ENCODE measurements at regions not wholly inside any gene's neighbourhood (a gene's known extent, or its start where the extent isn't known, plus 50 kb on each side); places are given as distances from the start of the nearest gene placed in this dataset.

DNA sequence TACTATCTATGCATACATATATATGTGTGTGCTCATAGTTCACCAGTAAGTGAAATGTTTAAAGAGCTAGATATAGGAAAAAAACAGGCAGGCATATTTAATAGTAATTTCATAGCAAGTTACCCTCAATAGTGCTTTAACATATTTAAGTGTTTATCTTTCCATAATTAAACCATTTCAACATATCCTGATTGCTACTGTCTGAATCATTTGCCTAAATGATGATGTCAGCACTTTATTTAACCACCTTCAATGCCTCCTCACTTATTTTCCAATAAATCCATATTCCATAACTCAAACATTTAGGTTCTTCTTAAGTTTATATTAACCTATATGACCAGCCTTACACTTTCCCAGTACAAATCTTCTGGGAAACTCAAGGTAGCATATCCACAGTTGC lies 601.1 kb downstream of the ARL4A start:
- H3K4me3 ChIP-seq (ENCODE audit: low read length): no peak overlapping the region
- H2AFZ ChIP-seq (ENCODE audit: low read depth, low read length): no peak overlapping the region
- TF ChIP-seq EZH2phosphoT487 (IDR thresholded peaks at IDR 0.05; ENCODE audit: low read depth) (no peak), CTCF (IDR thresholded peaks at IDR 0.05; ENCODE audit: low read depth, low read length) (no peak)
- H3K4me2 ChIP-seq (ENCODE audit: low read length): no peak overlapping the region
- H3K27me3 ChIP-seq (ENCODE audit: low read depth, low read length): no peaks in the 10 kb centered on the region
- no peaks in the 10 kb centered on the region for H3K79me2 ChIP-seq (ENCODE audit: low read length)
- H3K9me3 ChIP-seq (ENCODE audit: insufficient read depth, low read length): no peaks in the 10 kb centered on the region
- no peaks in the 10 kb centered on the region for H3K36me3 ChIP-seq (replicated peaks; ENCODE audit: low read depth, low read length)
- H3K4me1 ChIP-seq (ENCODE audit: low read length): no peaks in the 10 kb centered on the region
- no peak overlapping the region for H3K27ac ChIP-seq (ENCODE audit: low read length)
- H3K9ac ChIP-seq (ENCODE audit: low read length): no peak overlapping the region
- no peaks in the 10 kb centered on the region for H4K20me1 ChIP-seq (ENCODE audit: insufficient read depth, low read length)

- Histone ChIP-seq H3K27me3 (ENCODE audit: low read depth, low read length) (no peaks in the 10 kb centered on the region), H4K20me1 (ENCODE audit: insufficient read depth, low read length) (no peaks in the 10 kb centered on the region), H2AFZ (ENCODE audit: low read depth, low read length) (no peak overlapping the region), H3K27ac (ENCODE audit: low read length) (no peak overlapping the region), H3K9me3 (ENCODE audit: insufficient read depth, low read length) (no peaks in the 10 kb centered on the region), H3K4me2 (ENCODE audit: low read length) (no peak overlapping the region), H3K9ac (ENCODE audit: low read length) (no peak overlapping the region), H3K36me3 (replicated peaks; ENCODE audit: low read depth, low read length) (no peaks in the 10 kb centered on the region), H3K4me3 (ENCODE audit: low read length) (no peak overlapping the region), H3K79me2 (ENCODE audit: low read length) (no peaks in the 10 kb centered on the region), H3K4me1 (ENCODE audit: low read length) (no peaks in the 10 kb centered on the region)
- no peak for TF ChIP-seq EZH2phosphoT487 (IDR thresholded peaks at IDR 0.05; ENCODE audit: low read depth)
- no peak for TF ChIP-seq CTCF (IDR thresholded peaks at IDR 0.05; ENCODE audit: low read depth, low read length)
These were observed 603.5 kb downstream of the ARL4A start for GRCh38 chr7:13290975-13291374.

DNA sequence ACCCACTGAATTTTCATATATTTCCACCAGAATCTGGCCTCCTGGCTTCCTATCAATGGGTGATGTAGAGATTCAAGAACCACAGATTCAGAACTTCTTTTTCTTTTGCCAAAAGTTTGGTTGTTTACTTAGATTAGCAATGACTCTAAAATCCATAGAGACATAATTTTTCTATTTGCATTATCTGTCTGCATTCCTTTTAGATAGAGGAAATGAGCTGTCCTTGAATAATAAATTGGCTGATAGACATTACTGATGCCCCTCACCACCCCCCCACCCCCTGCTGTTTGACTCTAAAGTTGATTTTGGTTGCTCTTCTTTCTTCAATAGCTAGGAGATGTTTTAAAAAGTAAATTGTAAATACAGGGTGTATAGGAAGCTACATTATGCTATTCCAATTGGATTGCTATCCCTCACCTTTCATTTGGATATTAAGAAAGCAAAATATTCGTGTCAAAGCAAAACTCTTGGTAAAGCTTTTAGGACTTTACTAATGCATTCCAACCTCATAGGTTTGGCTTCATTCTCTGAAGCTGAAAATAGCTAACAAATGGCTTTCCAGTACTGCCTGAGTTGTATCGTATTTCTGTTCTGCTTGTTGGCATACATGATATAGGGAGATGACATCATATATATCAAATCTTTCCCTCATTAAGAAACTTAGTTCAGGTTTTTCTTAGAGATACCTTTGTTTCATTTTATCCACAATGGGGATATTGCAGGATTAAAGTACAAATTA lies 606.0 kb downstream of the ARL4A start:
- Histone ChIP-seq H3K79me2 (ENCODE audit: low read length) (no peaks in the 10 kb centered on the region), H3K27ac (ENCODE audit: low read length) (no peak overlapping the region), H3K27me3 (ENCODE audit: low read depth, low read length) (no peaks in the 10 kb centered on the region), H3K9me3 (ENCODE audit: insufficient read depth, low read length) (no peaks in the 10 kb centered on the region), H2AFZ (ENCODE audit: low read depth, low read length) (no peak overlapping the region), H3K9ac (ENCODE audit: low read length) (no peak overlapping the region), H4K20me1 (ENCODE audit: insufficient read depth, low read length) (no peaks in the 10 kb centered on the region), H3K4me3 (ENCODE audit: low read length) (no peak overlapping the region), H3K36me3 (replicated peaks; ENCODE audit: low read depth, low read length) (no peaks in the 10 kb centered on the region), H3K4me2 (ENCODE audit: low read length) (no peak overlapping the region), H3K4me1 (ENCODE audit: low read length) (no peaks in the 10 kb centered on the region)
- TF ChIP-seq CTCF (IDR thresholded peaks at IDR 0.05; ENCODE audit: low read depth, low read length): no peak
- no peak for TF ChIP-seq EZH2phosphoT487 (IDR thresholded peaks at IDR 0.05; ENCODE audit: low read depth)

- Histone ChIP-seq H3K27me3 (ENCODE audit: low read depth, low read length) (no peaks in the 10 kb centered on the region), H3K27ac (ENCODE audit: low read length) (no peak overlapping the region)
These were observed 619.6 kb downstream of the ARL4A start for GRCh38 chr7:13307040-13307439.

More at GRCh38 chr7:13307040-13307439, 619.6 kb downstream of the ARL4A start:
- no peaks in the 10 kb centered on the region for H3K4me1 ChIP-seq (ENCODE audit: low read length)
- H3K79me2 ChIP-seq (ENCODE audit: low read length): no peaks in the 10 kb centered on the region
- H3K36me3 ChIP-seq (replicated peaks; ENCODE audit: low read depth, low read length): no peaks in the 10 kb centered on the region
- H3K9me3 ChIP-seq (ENCODE audit: insufficient read depth, low read length): no peaks in the 10 kb centered on the region
- no peak for TF ChIP-seq CTCF (IDR thresholded peaks at IDR 0.05; ENCODE audit: low read depth, low read length)
- no peak for TF ChIP-seq EZH2phosphoT487 (IDR thresholded peaks at IDR 0.05; ENCODE audit: low read depth)
- no peak overlapping the region for H3K4me2 ChIP-seq (ENCODE audit: low read length)
- no peak overlapping the region for H3K4me3 ChIP-seq (ENCODE audit: low read length)
- no peaks in the 10 kb centered on the region for H4K20me1 ChIP-seq (ENCODE audit: insufficient read depth, low read length)
- H3K9ac ChIP-seq (ENCODE audit: low read length): no peak overlapping the region
- H2AFZ ChIP-seq (ENCODE audit: low read depth, low read length): no peak overlapping the region

Measured in OCI-LY3 (cell line).